RWPE1 (cell line): ENCODE measurements at regions not wholly inside any gene's neighbourhood (a gene's known extent, or its start where the extent isn't known, plus 50 kb on each side); places are given as distances from the start of the nearest gene placed in this dataset.
A peak's percentile ranks its signal among the peaks of the same experiment; 100 is the strongest.
"Not testable (repeated sequence)": the region's sequence is repeated elsewhere in the genome, so short reads cannot be mapped to it uniquely, and the experiment has no call there.

Source experiments
- CTCF ChIA-PET: fragments of 350-600 bp; sonication (Branson Sonifier 250); formaldehyde crosslinking; extraction: SDS; loops from one replicate; lab custom pipeline; 2021; lab: Yijun Ruan, JAX
- POLR2A ChIA-PET: fragments of 400-600 bp; formaldehyde crosslinking; extraction: SDS; loops from one replicate; lab custom pipeline; 2020; ENCODE audit warnings: antibody characterized with exemption; ENCODE audit not compliant: low non-redundant PET; lab: Yijun Ruan, JAX
- DNase-seq: peaks from one replicate; pipeline ENCODE4 v3.0.0; 2012; ENCODE audit warnings: low spot score
- H3K27ac ChIP-seq: fragments of 450-650 bp; 2 replicates; pipeline ENCODE4 v1.5.1; 2017
- CTCF ChIP-seq: fragments of 450-650 bp; conservative IDR thresholded peaks from 2 replicates; pipeline ENCODE4 v1.5.1; 2017; ENCODE audit warnings: low read depth, mild to moderate bottlenecking

GRCh38 chr4:141330616-141331015, 109.9 kb downstream of the ZNF330 start:
- ChIA-PET POLR2A (no interaction called here), CTCF (no interaction called here)
- no peak for TF ChIP-seq CTCF
- H3K27ac ChIP-seq, result no peak overlapping the region
- DNase-seq, result no peak

- TF ChIP-seq CTCF, result no peak
- no peak overlapping the region for H3K27ac ChIP-seq
- POLR2A ChIA-PET, result no interaction called here
- DNase-seq, result no peak
- CTCF ChIA-PET, result no interaction called here
Measured at GRCh38 chr4:141331534-141332358, 111.1 kb downstream of the ZNF330 start.

DNA sequence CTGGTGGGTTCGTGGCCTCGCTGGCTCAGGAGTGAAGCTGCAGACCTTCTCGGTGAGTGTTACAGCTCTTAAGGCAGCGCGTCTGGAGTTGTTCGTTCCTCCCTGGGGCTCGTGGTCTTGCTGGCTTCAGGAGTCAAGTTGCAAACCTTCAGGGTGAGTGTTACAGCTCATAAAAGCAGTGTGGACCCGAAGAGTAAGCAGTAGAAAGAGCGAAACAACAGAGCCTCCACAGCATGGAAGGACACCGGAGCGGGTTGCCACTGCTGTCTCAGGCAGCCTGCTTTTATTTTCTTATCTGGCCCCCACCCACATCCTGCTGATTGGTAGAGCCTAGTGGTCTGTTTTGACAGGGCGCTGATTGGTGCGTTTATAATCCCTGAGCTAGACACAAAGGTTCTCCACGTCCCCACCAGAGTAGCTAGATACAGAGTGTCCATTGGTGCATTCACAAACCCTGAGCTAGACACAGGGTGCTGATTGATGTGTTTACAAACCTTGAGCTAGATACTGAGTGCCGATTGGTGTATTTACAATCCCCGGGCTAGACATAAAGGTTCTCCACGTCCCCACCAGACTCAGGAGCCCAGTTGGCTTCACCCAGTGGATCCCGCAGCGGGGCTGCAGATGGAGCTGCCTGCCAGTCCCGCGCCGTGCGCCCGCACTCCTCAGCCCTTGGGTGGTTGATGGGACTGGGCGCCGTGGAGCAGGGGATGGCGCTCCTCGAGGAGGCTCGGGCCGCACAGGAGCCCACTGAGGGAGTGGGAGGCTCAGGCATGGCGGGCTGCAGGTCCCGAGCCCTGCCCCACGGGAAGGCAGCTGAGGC, 111.9 kb downstream of the ZNF330 start:
- DNase-seq, POLR2A ChIA-PET, CTCF ChIA-PET, H3K27ac ChIP-seq: not testable (repeated sequence)

DNA sequence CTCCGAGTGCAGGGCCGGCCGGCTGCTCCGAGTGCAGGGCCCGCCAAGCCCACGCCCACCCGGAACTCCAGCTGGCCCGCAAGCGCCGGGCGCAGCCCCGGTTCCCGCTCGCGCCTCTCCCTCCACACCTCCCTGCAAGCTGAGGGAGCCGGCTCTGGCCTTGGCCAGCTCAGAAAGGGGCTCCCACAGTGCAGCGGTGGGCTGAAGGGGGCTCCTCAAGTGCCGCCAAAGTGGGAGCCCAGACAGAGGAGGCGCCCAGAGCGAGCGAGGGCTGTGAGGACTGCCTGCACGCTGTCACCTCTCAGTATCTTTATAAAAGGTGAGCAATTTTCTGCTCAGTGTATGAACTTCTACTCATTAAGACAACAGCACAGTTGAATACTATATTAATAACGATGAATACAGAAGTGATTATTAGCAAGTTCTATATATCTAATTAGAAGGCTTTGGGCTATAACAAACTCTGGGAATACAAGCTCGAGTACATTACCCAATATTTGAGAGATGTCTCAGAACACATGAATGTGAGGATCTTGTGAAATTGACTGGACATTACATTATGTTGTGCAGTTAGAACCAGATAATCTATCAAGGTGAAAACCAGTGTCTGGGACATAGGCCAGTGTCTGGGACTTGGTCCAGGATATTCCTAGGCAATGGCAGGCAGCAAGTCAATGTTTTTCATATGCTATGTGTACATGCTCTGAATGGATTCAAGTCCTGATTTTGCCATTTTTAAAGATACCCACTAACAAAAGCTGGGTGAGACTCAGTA, 112.9 kb downstream of the ZNF330 start:
- DNase-seq, CTCF ChIA-PET, POLR2A ChIA-PET: not testable (repeated sequence)
- H3K27ac ChIP-seq, result peak overlapping the region; percentile 79

GRCh38 chr4:141335166-141335565, 114.5 kb downstream of the ZNF330 start:
- TF ChIP-seq CTCF, result no peak
- DNase-seq, result no peak
- CTCF ChIA-PET, result interaction anchor here (0.6 to 0.7 kb wide), 2 partner anchors 11 to 475 kb away, joined by 3 to 4 read pairs; no protein-coding TSS in a partner anchor
- no peak overlapping the region for H3K27ac ChIP-seq
- POLR2A ChIA-PET, result no interaction called here

GRCh38 chr4:141338238-141338637, 117.5 kb downstream of the ZNF330 start:
- ChIA-PET POLR2A (no interaction called here), CTCF (interaction anchor here (0.6 kb wide), 1 partner anchor 99 kb away, joined by 3 read pairs; no protein-coding TSS in a partner anchor)
- no peak overlapping the region for H3K27ac ChIP-seq
- DNase-seq, result no peak
- no peak for TF ChIP-seq CTCF

GRCh38 chr4:141339391-141339790, 118.7 kb downstream of the ZNF330 start:
- no peak for DNase-seq
- no peak for TF ChIP-seq CTCF
- ChIA-PET POLR2A (no interaction called here), CTCF (no interaction called here)
- no peak overlapping the region for H3K27ac ChIP-seq
